OCI-LY3 (cell line): ENCODE measurements at regions not wholly inside any gene's neighbourhood (a gene's known extent, or its start where the extent isn't known, plus 50 kb on each side); places are given as distances from the start of the nearest gene placed in this dataset.

Experiments used
- H2AFZ ChIP-seq: fragments of 200-600, 300-600 bp; shearing (Covaris generic); 2 replicates; pipeline ENCODE4 v1.6.0; 2014; ENCODE audit warnings: antibody characterized with exemption, low read depth, low read length
- H3K27ac ChIP-seq: fragments of 200-600, 300-600 bp; sonication (generic); 2 replicates; pipeline ENCODE4 v1.5.1; 2014; ENCODE audit warnings: mild to moderate bottlenecking, low read length, moderate library complexity, mixed read lengths
- H3K27me3 ChIP-seq: fragments of 200-600, 300-600 bp; sonication (generic); 2 replicates; pipeline ENCODE4 v1.6.1; 2014; ENCODE audit warnings: low read depth, low read length, mixed read lengths
- H3K36me3 ChIP-seq: fragments of 200-600, 300-600 bp; sonication (generic); replicated peaks from 2 replicates; pipeline ENCODE3; 2014; ENCODE audit warnings: low read depth, low read length, mixed read lengths
- H3K4me1 ChIP-seq: fragments of 300-600, 200-600 bp; sonication (generic); 2 replicates; pipeline ENCODE4 v1.6.1; 2014; ENCODE audit warnings: low read length, mixed read lengths
- H3K4me2 ChIP-seq: fragments of 200-600, 300-600 bp; sonication (generic); 2 replicates; pipeline ENCODE4 v1.6.1; 2014; ENCODE audit warnings: low read length, mixed read lengths
- H3K4me3 ChIP-seq: fragments of 300-600, 200-600 bp; sonication (generic); 2 replicates; pipeline ENCODE4 v1.5.1; 2014; ENCODE audit warnings: antibody characterized with exemption, mild to moderate bottlenecking, low read length, moderate library complexity
- H3K79me2 ChIP-seq: fragments of 300-600, 200-600 bp; shearing (Covaris generic); 2 replicates; pipeline ENCODE4 v1.6.1; 2014; ENCODE audit warnings: mild to moderate bottlenecking, low read length, mixed read lengths
- H3K9ac ChIP-seq: fragments of 300-600, 200-600 bp; shearing (Covaris generic); 2 replicates; pipeline ENCODE4 v1.6.0; 2014; ENCODE audit warnings: mild to moderate bottlenecking, low read length, moderate library complexity
- H3K9me3 ChIP-seq: fragments of 200-600, 300-600 bp; shearing (Covaris generic); 2 replicates; pipeline ENCODE4 v1.6.1; 2014; ENCODE audit warnings: low read length, mixed read lengths; ENCODE audit not compliant: insufficient read depth
- H4K20me1 ChIP-seq: fragments of 200-600, 300-600 bp; sonication (generic); 2 replicates; pipeline ENCODE4 v1.6.1; 2016; ENCODE audit warnings: low read length, mixed read lengths; ENCODE audit not compliant: insufficient read depth
- EZH2phosphoT487 ChIP-seq: fragments of 200-600 bp; shearing (Covaris generic); IDR thresholded peaks from 2 replicates; pipeline ENCODE4 v1.6.1; 2018; ENCODE audit warnings: antibody characterized with exemption, mixed run types, low read depth
- TF ChIP-seq, protein P1 (sequence below): fragments of 200-600, 300-600 bp; sonication (generic); IDR thresholded peaks from 2 replicates; pipeline ENCODE4 v1.5.1; 2014; ENCODE audit warnings: antibody characterized with exemption, low read length, low read depth

DNA sequence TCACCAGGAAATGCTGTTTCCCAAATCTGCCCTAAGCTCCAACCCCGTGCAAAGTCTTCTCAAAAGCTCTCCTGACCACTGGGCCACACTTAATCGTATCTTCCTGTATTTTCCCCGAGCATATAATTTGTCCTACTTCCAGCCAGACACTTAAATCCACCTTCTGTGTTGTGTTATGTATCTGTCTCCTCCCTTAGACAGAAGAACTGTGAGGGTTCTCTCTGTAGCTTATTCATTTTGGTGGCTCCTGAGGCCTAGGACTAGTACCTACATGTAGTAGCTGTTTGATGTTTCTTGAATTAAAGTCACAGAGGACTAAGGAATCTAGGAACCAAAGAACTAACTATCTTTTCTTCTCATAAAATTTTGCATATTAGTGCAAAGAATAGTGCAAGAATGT, 292.6 kb downstream of the ALDH8A1 start:
- TF ChIP-seq, protein P1, sequence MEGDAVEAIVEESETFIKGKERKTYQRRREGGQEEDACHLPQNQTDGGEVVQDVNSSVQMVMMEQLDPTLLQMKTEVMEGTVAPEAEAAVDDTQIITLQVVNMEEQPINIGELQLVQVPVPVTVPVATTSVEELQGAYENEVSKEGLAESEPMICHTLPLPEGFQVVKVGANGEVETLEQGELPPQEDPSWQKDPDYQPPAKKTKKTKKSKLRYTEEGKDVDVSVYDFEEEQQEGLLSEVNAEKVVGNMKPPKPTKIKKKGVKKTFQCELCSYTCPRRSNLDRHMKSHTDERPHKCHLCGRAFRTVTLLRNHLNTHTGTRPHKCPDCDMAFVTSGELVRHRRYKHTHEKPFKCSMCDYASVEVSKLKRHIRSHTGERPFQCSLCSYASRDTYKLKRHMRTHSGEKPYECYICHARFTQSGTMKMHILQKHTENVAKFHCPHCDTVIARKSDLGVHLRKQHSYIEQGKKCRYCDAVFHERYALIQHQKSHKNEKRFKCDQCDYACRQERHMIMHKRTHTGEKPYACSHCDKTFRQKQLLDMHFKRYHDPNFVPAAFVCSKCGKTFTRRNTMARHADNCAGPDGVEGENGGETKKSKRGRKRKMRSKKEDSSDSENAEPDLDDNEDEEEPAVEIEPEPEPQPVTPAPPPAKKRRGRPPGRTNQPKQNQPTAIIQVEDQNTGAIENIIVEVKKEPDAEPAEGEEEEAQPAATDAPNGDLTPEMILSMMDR: no peak
- no peak for TF ChIP-seq EZH2phosphoT487
- H3K27me3 ChIP-seq: no peaks in the 10 kb centered on the region
- H3K4me1 ChIP-seq: 0 out of 2 replicates have a peak, but pooled peaks cover 4% of the 10 kb centered on the region
- no peak overlapping the region for H3K9ac ChIP-seq
- no peaks in the 10 kb centered on the region for H3K9me3 ChIP-seq
- no peak overlapping the region for H2AFZ ChIP-seq
- H3K4me3 ChIP-seq: no peak overlapping the region
- H4K20me1 ChIP-seq: no peaks in the 10 kb centered on the region
- no peaks in the 10 kb centered on the region for H3K79me2 ChIP-seq
- H3K4me2 ChIP-seq: no peak overlapping the region
- H3K27ac ChIP-seq: no peak overlapping the region
- no peaks in the 10 kb centered on the region for H3K36me3 ChIP-seq

DNA sequence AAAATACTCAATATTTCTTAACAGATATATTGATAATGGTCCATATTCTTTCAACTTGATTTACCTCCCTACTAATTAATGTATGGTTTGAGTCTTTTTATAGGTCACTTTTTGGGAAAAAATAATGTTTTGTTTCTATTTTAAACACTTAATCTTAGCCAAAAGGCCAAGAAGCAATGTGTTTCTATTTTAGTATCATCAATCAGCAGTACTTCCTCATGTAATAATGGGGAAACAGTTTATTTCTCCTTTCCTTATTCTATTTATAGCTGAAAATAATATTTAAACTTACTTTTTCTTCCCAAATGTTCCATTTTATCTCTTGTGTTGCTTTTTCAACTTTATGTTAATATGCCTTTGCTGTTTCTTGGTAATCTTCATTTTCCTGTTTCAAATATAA, 295.1 kb downstream of the ALDH8A1 start:
- Histone ChIP-seq H3K4me1 (0 out of 2 replicates have a peak, but pooled peaks cover 4% of the 10 kb centered on the region), H3K4me3 (no peak overlapping the region), H3K9ac (no peak overlapping the region), H3K27me3 (no peaks in the 10 kb centered on the region), H3K79me2 (no peaks in the 10 kb centered on the region), H2AFZ (no peak overlapping the region), H4K20me1 (no peaks in the 10 kb centered on the region), H3K27ac (no peak overlapping the region), H3K36me3 (no peaks in the 10 kb centered on the region), H3K4me2 (no peak overlapping the region), H3K9me3 (no peaks in the 10 kb centered on the region)
- TF ChIP-seq, protein P1: no peak

DNA sequence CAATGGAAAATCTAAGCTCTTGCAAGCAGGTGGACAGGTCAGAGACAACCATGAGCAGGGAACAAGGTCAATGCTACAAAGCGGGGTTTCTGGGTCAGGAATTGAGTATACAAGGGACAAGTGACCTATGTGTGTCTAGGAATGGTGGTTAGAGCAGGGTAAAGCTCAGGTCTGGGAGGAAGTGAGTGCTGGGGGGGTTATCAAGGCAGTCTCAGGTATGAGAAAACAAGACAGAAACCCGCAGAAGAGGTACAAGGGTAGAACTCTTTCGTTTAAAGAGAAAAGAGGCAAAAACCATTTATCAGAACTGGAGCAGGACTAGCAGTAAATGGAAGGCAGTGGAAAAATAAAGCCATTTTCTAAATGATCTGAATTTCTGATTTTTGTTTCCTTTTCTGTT, 298.4 kb downstream of the ALDH8A1 start:
- Histone ChIP-seq H4K20me1 (no peaks in the 10 kb centered on the region), H3K9ac (no peak overlapping the region), H3K9me3 (no peaks in the 10 kb centered on the region), H2AFZ (no peak overlapping the region), H3K4me2 (no peak overlapping the region), H3K79me2 (no peaks in the 10 kb centered on the region), H3K4me1 (0 out of 2 replicates have a peak, but pooled peaks cover 4% of the 10 kb centered on the region), H3K36me3 (no peaks in the 10 kb centered on the region), H3K27ac (no peak overlapping the region), H3K27me3 (no peaks in the 10 kb centered on the region), H3K4me3 (no peak overlapping the region)
- TF ChIP-seq, protein P1: no peak
- TF ChIP-seq EZH2phosphoT487: no peak

DNA sequence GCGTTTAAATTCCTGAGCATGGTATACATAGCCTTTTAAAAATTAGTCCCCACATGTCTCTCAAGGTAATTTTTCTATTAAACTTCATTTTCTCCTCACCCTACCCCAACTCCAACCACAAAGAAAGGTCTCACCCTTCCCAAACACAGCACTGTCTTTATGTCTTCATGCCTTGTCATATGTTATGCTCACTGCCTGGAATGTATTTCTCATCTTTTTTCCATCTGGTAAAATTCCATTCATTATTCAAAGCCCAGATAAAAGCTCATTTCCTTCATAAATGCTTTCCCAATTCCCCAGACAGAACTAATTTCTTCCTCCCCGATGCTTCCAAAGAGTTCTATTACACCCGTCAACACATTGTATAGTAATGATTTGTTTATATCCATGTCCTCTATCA, 302.0 kb downstream of the ALDH8A1 start:
- H3K4me1 ChIP-seq: no peaks in the 10 kb centered on the region
- H3K4me2 ChIP-seq: no peak overlapping the region
- H3K36me3 ChIP-seq: no peaks in the 10 kb centered on the region
- TF ChIP-seq EZH2phosphoT487: no peak
- TF ChIP-seq, protein P1: no peak
- no peaks in the 10 kb centered on the region for H4K20me1 ChIP-seq
- no peak overlapping the region for H3K4me3 ChIP-seq
- H3K79me2 ChIP-seq: no peaks in the 10 kb centered on the region
- H2AFZ ChIP-seq: no peak overlapping the region
- no peaks in the 10 kb centered on the region for H3K27me3 ChIP-seq
- H3K9me3 ChIP-seq: no peaks in the 10 kb centered on the region
- no peak overlapping the region for H3K9ac ChIP-seq
- H3K27ac ChIP-seq: no peak overlapping the region
